ENCODE measurements at regions not wholly inside any gene's neighbourhood (a gene's known extent, or its start where the extent isn't known, plus 50 kb on each side); places are given as distances from the start of the nearest gene placed in this dataset.

GRCh38 chr4:138741766-138742377 is 273.7 kb upstream of the NOCT start:
- no peaks in the 10 kb centered on the region for H3K36me3 Mint-ChIP-seq (ENCODE audit: low read depth)
- no peaks in the 10 kb centered on the region for H3K4me1 Mint-ChIP-seq (ENCODE audit: low read depth)
- H3K4me3 Mint-ChIP-seq: no peak overlapping the region
- intact Hi-C loops (cut with micrococcal nuclease): no loop called here
- no peak overlapping the region for H3K27ac Mint-ChIP-seq
- H3K27me3 Mint-ChIP-seq: peaks cover 4% of the 10 kb centered on the region
- no peaks in the 10 kb centered on the region for H3K9me3 Mint-ChIP-seq

- no peaks in the 10 kb centered on the region for H3K4me1 Mint-ChIP-seq (ENCODE audit: low read depth)
Observed at GRCh38 chr4:138740816-138741745, 274.5 kb upstream of the NOCT start.

GRCh38 chr4:138736362-138736761 is 279.2 kb upstream of the NOCT start:
- no peaks in the 10 kb centered on the region for H3K36me3 Mint-ChIP-seq (ENCODE audit: low read depth)

More at GRCh38 chr4:138740816-138741745, 274.5 kb upstream of the NOCT start:
- intact Hi-C loops (cut with micrococcal nuclease): no loop called here
- no peaks in the 10 kb centered on the region for H3K36me3 Mint-ChIP-seq (ENCODE audit: low read depth)
- no peak overlapping the region for H3K27ac Mint-ChIP-seq
- H3K4me3 Mint-ChIP-seq: no peak overlapping the region
- H3K27me3 Mint-ChIP-seq: peaks cover 3% of the 10 kb centered on the region
- no peaks in the 10 kb centered on the region for H3K9me3 Mint-ChIP-seq

GRCh38 chr4:138734746-138735145 is 280.8 kb upstream of the NOCT start:
- Mint-ChIP-seq H3K36me3 (ENCODE audit: low read depth) (no peaks in the 10 kb centered on the region), H3K27me3 (peaks cover 2% of the 10 kb centered on the region), H3K9me3 (no peaks in the 10 kb centered on the region), H3K27ac (no peak overlapping the region), H3K4me3 (no peak overlapping the region), H3K4me1 (ENCODE audit: low read depth) (no peaks in the 10 kb centered on the region)
- intact Hi-C loops (cut with micrococcal nuclease): no loop called here

More at GRCh38 chr4:138736362-138736761, 279.2 kb upstream of the NOCT start:
- no peaks in the 10 kb centered on the region for H3K4me1 Mint-ChIP-seq (ENCODE audit: low read depth)
- no peak overlapping the region for H3K4me3 Mint-ChIP-seq
- intact Hi-C loops (cut with micrococcal nuclease): no loop called here
- no peak overlapping the region for H3K27ac Mint-ChIP-seq
- H3K27me3 Mint-ChIP-seq: peaks cover 2% of the 10 kb centered on the region
- no peaks in the 10 kb centered on the region for H3K9me3 Mint-ChIP-seq

GRCh38 chr4:138728566-138728965 is 287.0 kb upstream of the NOCT start:
- intact Hi-C loops (cut with micrococcal nuclease): no loop called here
- peaks cover 5% of the 10 kb centered on the region for H3K27me3 Mint-ChIP-seq
- no peaks in the 10 kb centered on the region for H3K9me3 Mint-ChIP-seq
- no peak overlapping the region for H3K27ac Mint-ChIP-seq
- no peak overlapping the region for H3K4me3 Mint-ChIP-seq
- no peaks in the 10 kb centered on the region for H3K4me1 Mint-ChIP-seq (ENCODE audit: low read depth)
- no peaks in the 10 kb centered on the region for H3K36me3 Mint-ChIP-seq (ENCODE audit: low read depth)

- intact Hi-C loops (cut with micrococcal nuclease): no loop called here
- Mint-ChIP-seq H3K36me3 (ENCODE audit: low read depth) (no peaks in the 10 kb centered on the region), H3K27ac (no peak overlapping the region), H3K4me1 (ENCODE audit: low read depth) (no peaks in the 10 kb centered on the region), H3K27me3 (peaks cover 6% of the 10 kb centered on the region), H3K4me3 (no peak overlapping the region), H3K9me3 (no peaks in the 10 kb centered on the region)
Observed at GRCh38 chr4:138727731-138728130, 287.9 kb upstream of the NOCT start.

DNA sequence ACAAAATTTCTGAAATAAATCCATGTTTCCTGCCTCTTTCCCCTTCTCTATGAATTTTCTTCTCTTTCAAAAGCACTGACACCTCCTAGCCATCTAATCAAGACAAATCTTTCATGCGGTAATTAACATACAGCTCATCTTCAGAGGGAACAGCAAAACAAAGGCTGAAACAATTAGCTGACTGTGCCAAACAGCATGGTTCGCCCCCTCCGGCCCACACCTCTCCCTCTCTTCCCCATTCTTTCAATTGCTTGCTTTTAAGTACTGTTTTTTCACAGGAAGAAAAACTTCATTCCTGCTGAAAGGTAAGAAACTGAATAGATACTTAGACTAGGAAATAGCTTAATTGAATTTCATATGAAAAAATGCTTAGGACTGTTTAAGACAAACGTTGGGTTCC is 291.1 kb upstream of the NOCT start:
- Mint-ChIP-seq H3K4me3 (no peak overlapping the region), H3K27ac (no peak overlapping the region), H3K4me1 (ENCODE audit: low read depth) (no peaks in the 10 kb centered on the region), H3K27me3 (peaks cover 6% of the 10 kb centered on the region), H3K36me3 (ENCODE audit: low read depth) (no peaks in the 10 kb centered on the region), H3K9me3 (no peaks in the 10 kb centered on the region)
- intact Hi-C loops (cut with micrococcal nuclease): no loop called here

DNA sequence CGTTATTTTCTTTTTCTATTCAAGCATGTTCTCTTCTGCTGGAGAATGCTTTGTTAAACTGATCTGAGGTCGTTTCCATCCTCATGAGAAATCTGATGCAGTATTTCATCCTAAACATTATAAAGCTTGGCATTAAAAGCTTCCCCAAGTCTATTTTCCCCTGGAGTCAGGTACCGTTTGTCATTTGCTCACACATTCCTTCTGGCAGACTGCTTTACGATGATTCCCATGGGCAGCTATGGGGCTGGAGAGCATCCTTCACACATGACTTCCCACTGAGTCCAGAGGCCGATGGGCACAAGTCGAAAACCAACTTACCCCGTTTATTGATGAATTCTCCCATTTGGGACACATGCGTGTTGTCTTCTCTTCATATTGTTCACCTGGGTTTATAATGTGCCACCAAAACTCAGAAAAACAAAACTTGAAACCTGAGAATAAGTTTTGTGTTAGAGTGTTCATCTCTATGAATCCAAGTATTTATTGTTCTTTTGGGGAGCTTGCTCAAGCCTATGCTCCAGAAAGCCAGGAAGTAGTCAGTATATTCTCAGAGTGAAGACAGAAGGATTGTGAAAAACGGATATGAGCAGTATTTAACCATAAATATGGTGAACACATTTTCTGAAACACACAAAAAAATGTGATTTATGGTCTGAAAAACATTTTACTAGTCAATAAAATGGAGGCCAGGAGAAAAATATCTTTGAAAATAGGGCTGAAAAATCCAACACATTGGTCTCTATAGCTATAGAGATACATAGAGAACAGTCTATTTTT is 298.8 kb upstream of the NOCT start:
- no peaks in the 10 kb centered on the region for H3K9me3 Mint-ChIP-seq

DNA sequence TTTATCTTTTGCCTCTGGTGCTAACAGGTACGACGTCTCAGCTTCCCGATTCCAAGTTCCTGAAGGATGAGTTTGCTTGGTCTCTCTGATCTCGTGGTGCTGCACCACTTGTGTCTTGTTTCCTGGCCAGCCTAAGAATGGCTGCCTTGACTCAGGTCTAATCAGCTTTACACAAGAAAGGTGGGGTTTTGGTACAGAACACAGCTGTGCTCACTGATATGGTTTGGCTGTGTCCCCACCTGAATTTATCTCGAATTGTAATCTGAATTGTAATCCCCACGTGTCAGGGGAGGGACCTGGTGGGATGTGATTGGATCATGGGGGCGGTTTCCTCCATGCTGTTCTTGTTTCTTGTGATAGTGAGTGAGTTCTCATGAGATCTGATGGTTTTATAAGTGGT is 305.3 kb upstream of the NOCT start:
- Mint-ChIP-seq H3K4me1 (ENCODE audit: low read depth) (no peaks in the 10 kb centered on the region), H3K4me3 (no peak overlapping the region), H3K9me3 (no peaks in the 10 kb centered on the region), H3K36me3 (ENCODE audit: low read depth) (no peaks in the 10 kb centered on the region), H3K27me3 (peaks cover 2% of the 10 kb centered on the region), H3K27ac (no peak overlapping the region)
- intact Hi-C loops (cut with micrococcal nuclease): no loop called here

More for the DNA sequence above, 298.8 kb upstream of the NOCT start:
- Mint-ChIP-seq H3K4me1 (ENCODE audit: low read depth) (no peaks in the 10 kb centered on the region), H3K27me3 (peaks cover 3% of the 10 kb centered on the region), H3K36me3 (ENCODE audit: low read depth) (no peaks in the 10 kb centered on the region), H3K4me3 (no peak overlapping the region), H3K27ac (no peak overlapping the region)
- intact Hi-C loops (cut with micrococcal nuclease): no loop called here

DNA sequence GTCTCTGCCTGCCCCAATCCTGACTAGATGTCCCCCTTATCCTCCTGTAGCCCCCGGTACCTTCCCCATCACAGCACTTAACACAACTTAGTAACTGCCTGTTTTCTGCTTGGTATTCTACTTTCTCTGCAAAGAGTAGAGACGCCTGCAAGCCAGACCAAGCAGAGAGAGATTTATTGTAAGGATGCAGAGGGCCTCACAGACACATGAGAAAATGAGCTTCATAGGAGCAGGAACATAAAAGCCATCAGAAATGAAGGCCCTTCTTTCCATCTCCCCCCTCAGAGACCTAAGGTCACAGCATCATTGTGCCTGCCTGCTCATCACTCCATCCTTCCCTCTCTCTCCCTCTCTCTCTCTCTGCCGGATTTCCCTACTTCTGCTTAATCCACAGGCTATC is 305.7 kb upstream of the NOCT start:
- Mint-ChIP-seq H3K27me3 (peaks cover 2% of the 10 kb centered on the region), H3K4me1 (ENCODE audit: low read depth) (no peaks in the 10 kb centered on the region), H3K4me3 (no peak overlapping the region), H3K27ac (no peak overlapping the region), H3K36me3 (ENCODE audit: low read depth) (no peaks in the 10 kb centered on the region), H3K9me3 (no peaks in the 10 kb centered on the region)
- intact Hi-C loops (cut with micrococcal nuclease): no loop called here

DNA sequence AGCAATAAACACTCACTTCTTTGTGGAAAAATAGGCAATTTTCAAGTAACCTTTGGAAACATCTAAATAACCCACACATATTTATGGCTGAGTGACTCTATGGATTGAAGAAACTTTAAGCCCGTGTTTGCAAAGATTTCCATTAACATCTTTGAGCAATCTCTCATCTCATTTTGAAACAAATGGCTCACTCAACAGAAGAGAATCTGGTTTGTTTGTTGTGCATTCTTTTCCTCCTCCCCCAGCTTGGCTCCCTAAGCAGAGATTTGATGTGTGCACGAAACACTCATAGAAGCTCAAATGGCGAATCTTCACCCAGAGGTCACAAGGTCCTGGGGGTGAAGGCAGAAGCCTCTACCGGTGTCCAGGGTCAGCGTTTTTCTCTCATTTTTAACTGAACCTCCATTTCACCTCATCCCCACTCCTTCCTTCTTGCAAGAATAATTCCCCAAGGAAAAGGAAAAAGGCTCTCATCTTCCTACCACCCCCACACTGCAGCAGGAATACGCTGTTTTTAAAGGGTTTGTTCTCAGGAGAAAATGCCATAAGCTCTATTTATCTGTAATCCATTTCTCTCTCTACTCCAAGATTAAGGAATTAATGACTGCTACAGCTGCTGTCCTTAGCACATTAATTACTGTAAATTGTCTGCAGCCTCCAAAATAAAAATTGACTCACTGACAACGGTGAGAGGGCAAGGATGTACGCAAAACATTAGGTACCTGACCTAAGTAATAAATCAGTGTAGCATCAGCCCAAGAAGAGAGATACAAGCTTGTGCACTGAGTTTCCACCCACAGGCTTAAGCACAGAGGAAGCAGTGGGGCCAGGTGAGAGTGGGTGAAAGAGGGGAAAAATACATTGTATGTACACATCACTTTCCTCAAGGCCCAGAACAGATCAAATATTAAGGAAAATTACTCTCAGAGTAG is 307.6 kb upstream of the NOCT start:
- Mint-ChIP-seq H3K27me3 (peaks cover 2% of the 10 kb centered on the region), H3K4me3 (no peak overlapping the region), H3K36me3 (ENCODE audit: low read depth) (no peaks in the 10 kb centered on the region), H3K27ac (no peak overlapping the region), H3K4me1 (ENCODE audit: low read depth) (no peaks in the 10 kb centered on the region), H3K9me3 (no peaks in the 10 kb centered on the region)
- intact Hi-C loops (cut with micrococcal nuclease): no loop called here

- H3K27me3 Mint-ChIP-seq: peaks cover 2% of the 10 kb centered on the region
- H3K4me1 Mint-ChIP-seq (ENCODE audit: low read depth): no peaks in the 10 kb centered on the region
- intact Hi-C loops (cut with micrococcal nuclease): no loop called here
- H3K9me3 Mint-ChIP-seq: no peaks in the 10 kb centered on the region
- H3K4me3 Mint-ChIP-seq: no peak overlapping the region
- no peak overlapping the region for H3K27ac Mint-ChIP-seq
- no peaks in the 10 kb centered on the region for H3K36me3 Mint-ChIP-seq (ENCODE audit: low read depth)
Observed at GRCh38 chr4:138706201-138706600, 309.4 kb upstream of the NOCT start.

DNA sequence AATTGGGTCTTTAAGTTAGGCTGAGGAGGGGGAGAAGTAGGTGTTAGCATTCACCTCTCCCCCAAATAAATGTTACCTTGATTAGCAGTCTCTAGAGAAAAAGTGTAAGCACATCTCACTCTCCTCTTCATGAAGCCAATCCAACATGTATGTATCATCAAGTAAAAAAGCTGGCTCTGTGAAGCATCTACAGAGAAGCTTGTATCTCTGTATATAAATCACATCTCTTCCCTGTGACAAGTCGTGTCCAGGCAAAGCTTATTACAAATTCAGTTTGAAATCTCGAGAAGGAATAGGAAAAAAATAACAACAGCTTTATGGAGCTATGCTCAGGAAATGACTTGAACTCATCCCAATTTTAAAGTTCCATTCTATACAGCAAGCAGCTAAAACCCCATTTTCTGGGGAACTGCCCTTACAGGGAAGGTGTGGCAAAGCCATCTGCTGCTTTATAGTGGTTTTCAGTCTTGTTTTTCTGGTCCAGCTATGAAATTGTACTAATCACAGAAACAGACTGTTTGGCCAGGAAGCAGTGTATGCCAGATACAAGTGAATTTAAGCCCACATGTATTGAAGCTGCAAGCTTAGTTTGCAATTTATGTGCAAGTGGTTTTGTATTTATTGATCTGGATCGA is 313.3 kb upstream of the NOCT start:
- Mint-ChIP-seq H3K9me3 (no peaks in the 10 kb centered on the region), H3K27ac (no peak overlapping the region), H3K36me3 (ENCODE audit: low read depth) (no peaks in the 10 kb centered on the region), H3K27me3 (peaks cover 4% of the 10 kb centered on the region), H3K4me3 (no peak overlapping the region), H3K4me1 (ENCODE audit: low read depth) (peaks cover 3% of the 10 kb centered on the region)
- intact Hi-C loops (cut with micrococcal nuclease): no loop called here

All from dendritic cell treated with granulocyte-macrophage colony-stimulating factor and Interleukin-4, amounts not matched to agents 40 ng/mL and 50 ng/mL, for 4 days (primary cell).